Choroid plexus epithelial cell (primary cell): ENCODE measurements at regions not wholly inside any gene's neighbourhood (a gene's known extent, or its start where the extent isn't known, plus 50 kb on each side); places are given as distances from the start of the nearest gene placed in this dataset.
A peak's percentile ranks its signal among the peaks of the same experiment; 100 is the strongest.

Experiments
- DNase-seq: peaks from one replicate; pipeline ENCODE4 v3.0.0-alpha.2; 2010; ENCODE audit warnings: low read depth
- H3K4me3 ChIP-seq: 2 replicates; pipeline ENCODE4 v1.5.1; 2011; ENCODE audit warnings: low read depth, mild to moderate bottlenecking, control low read depth, low read length, moderate library complexity
- TF ChIP-seq, protein P1 (sequence below): conservative IDR thresholded peaks from 2 replicates; pipeline ENCODE4 v1.5.1; 2011; ENCODE audit warnings: low read depth, mild to moderate bottlenecking, control low read depth, inconsistent platforms, low read length, moderate library complexity

- TF ChIP-seq, protein P1, sequence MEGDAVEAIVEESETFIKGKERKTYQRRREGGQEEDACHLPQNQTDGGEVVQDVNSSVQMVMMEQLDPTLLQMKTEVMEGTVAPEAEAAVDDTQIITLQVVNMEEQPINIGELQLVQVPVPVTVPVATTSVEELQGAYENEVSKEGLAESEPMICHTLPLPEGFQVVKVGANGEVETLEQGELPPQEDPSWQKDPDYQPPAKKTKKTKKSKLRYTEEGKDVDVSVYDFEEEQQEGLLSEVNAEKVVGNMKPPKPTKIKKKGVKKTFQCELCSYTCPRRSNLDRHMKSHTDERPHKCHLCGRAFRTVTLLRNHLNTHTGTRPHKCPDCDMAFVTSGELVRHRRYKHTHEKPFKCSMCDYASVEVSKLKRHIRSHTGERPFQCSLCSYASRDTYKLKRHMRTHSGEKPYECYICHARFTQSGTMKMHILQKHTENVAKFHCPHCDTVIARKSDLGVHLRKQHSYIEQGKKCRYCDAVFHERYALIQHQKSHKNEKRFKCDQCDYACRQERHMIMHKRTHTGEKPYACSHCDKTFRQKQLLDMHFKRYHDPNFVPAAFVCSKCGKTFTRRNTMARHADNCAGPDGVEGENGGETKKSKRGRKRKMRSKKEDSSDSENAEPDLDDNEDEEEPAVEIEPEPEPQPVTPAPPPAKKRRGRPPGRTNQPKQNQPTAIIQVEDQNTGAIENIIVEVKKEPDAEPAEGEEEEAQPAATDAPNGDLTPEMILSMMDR, result no peak
- H3K4me3 ChIP-seq, result no peak overlapping the region
- DNase-seq, result peak; percentile 25
These were observed 232.6 kb upstream of the TBX3 start for GRCh38 chr12:114916541-114916940.

- DNase-seq, result peak; percentile 50
- TF ChIP-seq, protein P1, result no peak
- H3K4me3 ChIP-seq, result no peak overlapping the region
These were observed 232.1 kb upstream of the TBX3 start for GRCh38 chr12:114916124-114916523.

- TF ChIP-seq, protein P1, result no peak
- DNase-seq, result peak; percentile 24
- H3K4me3 ChIP-seq, result no peak overlapping the region
These were observed 230.2 kb upstream of the TBX3 start for GRCh38 chr12:114913871-114914801.

- TF ChIP-seq, protein P1, result no peak
- no peak overlapping the region for H3K4me3 ChIP-seq
- DNase-seq, result no peak
These were observed 228.8 kb upstream of the TBX3 start for GRCh38 chr12:114912811-114913210.

- no peak for DNase-seq
- H3K4me3 ChIP-seq, result no peak overlapping the region
- TF ChIP-seq, protein P1, result no peak
These were observed 227.2 kb upstream of the TBX3 start for GRCh38 chr12:114911196-114911595.

DNA sequence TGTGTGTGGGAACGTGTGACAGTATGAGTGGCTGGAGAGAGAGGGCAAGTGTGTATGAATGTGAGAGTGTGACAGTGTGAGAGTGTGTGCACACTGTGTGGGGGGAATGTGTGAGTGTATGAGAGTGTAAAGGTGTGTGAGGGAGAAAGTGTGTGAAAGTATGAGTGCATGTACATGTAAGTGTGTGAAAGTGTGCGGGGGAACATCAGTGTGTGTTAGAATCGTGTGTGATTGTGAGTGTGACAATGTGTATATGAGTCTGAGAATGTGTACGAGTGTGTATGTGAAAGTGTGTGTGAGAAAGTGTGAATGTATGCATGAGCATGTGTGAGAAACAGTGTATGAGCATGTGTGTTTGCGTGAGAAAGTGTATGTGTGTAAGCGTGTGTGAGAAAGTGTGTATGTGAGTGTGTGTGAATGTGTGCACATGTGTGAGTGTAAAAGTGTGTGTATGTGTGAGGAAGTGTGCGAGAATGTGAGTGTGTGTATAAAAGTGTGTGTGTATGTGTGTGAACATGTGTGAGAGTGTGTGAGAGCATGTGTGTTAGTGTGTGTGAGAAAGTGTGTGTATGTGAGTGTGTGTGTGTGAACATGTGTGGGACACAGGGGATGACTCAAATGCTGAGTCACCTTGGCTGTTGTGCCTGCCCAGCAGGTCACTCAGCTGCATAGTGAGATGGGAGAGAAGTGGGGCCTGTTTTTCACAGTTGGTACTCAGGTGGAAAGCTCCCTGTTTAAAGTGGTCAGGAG is 220.5 kb upstream of the TBX3 start:
- TF ChIP-seq, protein P1, result no peak
- no peak overlapping the region for H3K4me3 ChIP-seq
- DNase-seq, result peak; percentile 53
